ENCODE measurements at regions not wholly inside any gene's neighbourhood (a gene's known extent, or its start where the extent isn't known, plus 50 kb on each side); places are given as distances from the start of the nearest gene placed in this dataset.

DNA sequence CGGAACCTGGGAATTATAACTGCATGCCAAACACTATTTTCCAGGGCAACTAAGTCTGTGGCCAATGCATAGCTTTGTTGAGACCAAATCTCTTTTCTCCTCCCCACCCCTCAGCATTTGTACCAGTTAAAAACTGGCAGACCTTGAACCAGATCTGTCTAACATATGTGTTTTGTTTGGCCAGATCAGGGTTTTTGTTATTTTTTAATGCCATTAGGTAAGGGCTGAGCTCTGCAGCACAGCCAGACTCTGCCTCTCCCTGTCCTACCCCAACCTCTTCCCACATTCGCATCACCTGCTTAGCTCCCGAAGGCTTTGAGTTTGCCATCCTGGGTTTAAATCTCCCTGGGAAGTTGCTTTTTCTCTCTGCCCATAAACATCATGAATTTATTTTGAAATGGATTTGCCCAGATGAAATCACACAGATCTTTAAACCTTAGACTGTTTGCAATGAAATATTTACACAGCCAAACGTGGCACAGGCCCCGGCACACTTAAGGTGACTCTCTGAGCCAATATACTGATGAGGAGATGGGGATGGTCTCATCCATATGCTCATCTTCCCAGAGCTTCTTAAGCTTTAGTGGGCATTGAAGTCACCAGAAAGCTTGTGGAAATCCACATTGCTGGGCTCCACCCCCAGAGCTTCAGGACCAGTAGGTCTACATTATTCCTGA lies 54.0 kb upstream of the ALDH1B1 start:
- Histone ChIP-seq H3K27me3 (ENCODE audit: control insufficient read depth in 4 of 4, insufficient read depth in 4 of 4, low read length in 3 of 4) (no peaks in the 10 kb centered on the region), H3K27ac (ENCODE audit: low read depth in 1 of 2, low read length in 2 of 2) (no peak overlapping the region), H3K36me3 (ENCODE audit: control insufficient read depth in 4 of 4, insufficient read depth in 3 of 4, low read depth in 1 of 4, low read length in 3 of 4) (no peaks in the 10 kb centered on the region), H3K4me1 (ENCODE audit: control insufficient read depth in 4 of 4, insufficient read depth in 4 of 4, low read length in 3 of 4) (peaks cover 0 to 6% (median 3%) of the 10 kb centered on the region in 4 donors), H3K9me3 (ENCODE audit: control insufficient read depth in 4 of 4, low read length in 3 of 4) (no peaks in the 10 kb centered on the region), H3K4me3 (ENCODE audit: low read depth in 1 of 3, low read length in 3 of 3) (no peak overlapping the region), H3K9ac (ENCODE audit: low read depth in 1 of 2, low read length in 2 of 2) (no peak overlapping the region)
- WGBS: 58% methylated on average over 5 of the region's 5 CpGs
- TF ChIP-seq, protein P1, sequence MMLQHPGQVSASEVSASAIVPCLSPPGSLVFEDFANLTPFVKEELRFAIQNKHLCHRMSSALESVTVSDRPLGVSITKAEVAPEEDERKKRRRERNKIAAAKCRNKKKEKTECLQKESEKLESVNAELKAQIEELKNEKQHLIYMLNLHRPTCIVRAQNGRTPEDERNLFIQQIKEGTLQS (IDR thresholded peaks at IDR 0.05): no peak
- TF ChIP-seq NR2F2 (IDR thresholded peaks at IDR 0.05): no peak
- TF ChIP-seq, protein P2, sequence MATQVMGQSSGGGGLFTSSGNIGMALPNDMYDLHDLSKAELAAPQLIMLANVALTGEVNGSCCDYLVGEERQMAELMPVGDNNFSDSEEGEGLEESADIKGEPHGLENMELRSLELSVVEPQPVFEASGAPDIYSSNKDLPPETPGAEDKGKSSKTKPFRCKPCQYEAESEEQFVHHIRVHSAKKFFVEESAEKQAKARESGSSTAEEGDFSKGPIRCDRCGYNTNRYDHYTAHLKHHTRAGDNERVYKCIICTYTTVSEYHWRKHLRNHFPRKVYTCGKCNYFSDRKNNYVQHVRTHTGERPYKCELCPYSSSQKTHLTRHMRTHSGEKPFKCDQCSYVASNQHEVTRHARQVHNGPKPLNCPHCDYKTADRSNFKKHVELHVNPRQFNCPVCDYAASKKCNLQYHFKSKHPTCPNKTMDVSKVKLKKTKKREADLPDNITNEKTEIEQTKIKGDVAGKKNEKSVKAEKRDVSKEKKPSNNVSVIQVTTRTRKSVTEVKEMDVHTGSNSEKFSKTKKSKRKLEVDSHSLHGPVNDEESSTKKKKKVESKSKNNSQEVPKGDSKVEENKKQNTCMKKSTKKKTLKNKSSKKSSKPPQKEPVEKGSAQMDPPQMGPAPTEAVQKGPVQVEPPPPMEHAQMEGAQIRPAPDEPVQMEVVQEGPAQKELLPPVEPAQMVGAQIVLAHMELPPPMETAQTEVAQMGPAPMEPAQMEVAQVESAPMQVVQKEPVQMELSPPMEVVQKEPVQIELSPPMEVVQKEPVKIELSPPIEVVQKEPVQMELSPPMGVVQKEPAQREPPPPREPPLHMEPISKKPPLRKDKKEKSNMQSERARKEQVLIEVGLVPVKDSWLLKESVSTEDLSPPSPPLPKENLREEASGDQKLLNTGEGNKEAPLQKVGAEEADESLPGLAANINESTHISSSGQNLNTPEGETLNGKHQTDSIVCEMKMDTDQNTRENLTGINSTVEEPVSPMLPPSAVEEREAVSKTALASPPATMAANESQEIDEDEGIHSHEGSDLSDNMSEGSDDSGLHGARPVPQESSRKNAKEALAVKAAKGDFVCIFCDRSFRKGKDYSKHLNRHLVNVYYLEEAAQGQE (IDR thresholded peaks at IDR 0.05): no peak
- peak in 1 of 2 donors; percentile 20 for TF ChIP-seq HNF4A (conservative IDR thresholded peaks at IDR 0.05)
- TF ChIP-seq EGR1 (IDR thresholded peaks at IDR 0.05; ENCODE audit: low read depth in 2 of 2): no peak
- no peak for DNase-seq (ENCODE audit: low spot score)

DNA sequence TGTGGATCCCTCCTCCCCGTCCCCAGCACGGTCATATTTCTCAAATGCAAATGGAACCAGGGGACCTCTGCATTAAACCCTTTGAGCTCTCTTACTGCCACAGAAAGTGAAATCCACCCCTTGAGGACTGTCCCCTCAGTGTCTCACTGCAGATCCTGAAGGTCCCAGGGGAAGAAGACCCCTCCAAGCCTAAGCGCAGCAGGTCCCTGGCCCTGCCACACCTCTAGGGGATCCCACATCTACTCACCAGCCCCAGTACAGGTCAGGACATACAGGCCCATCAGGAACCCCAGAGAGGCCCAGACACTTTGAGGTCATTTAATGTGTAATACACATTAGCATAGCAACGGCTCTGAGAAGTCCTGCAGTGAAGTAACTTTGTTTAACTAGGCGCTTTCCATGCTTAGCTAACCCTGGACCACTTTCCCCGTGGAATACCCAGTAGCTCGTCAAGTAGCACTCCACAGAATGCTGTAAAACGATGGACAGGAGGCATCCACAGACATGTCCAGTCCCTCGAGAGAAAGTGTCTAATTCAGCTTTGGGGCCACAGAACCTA lies 54.7 kb upstream of the ALDH1B1 start:
- H3K4me3 ChIP-seq (ENCODE audit: low read depth in 1 of 3, low read length in 3 of 3): no peak overlapping the region
- no peak for DNase-seq (ENCODE audit: low spot score)
- H3K4me1 ChIP-seq (ENCODE audit: control insufficient read depth in 4 of 4, insufficient read depth in 4 of 4, low read length in 3 of 4): peaks cover 0 to 6% (median 3%) of the 10 kb centered on the region in 4 donors
- H3K9ac ChIP-seq (ENCODE audit: low read depth in 1 of 2, low read length in 2 of 2): no peak overlapping the region
- H3K36me3 ChIP-seq (ENCODE audit: control insufficient read depth in 4 of 4, insufficient read depth in 3 of 4, low read depth in 1 of 4, low read length in 3 of 4): no peaks in the 10 kb centered on the region
- no peak overlapping the region for H3K27ac ChIP-seq (ENCODE audit: low read depth in 1 of 2, low read length in 2 of 2)
- no peaks in the 10 kb centered on the region for H3K9me3 ChIP-seq (ENCODE audit: control insufficient read depth in 4 of 4, low read length in 3 of 4)
- TF ChIP-seq GABPA (IDR thresholded peaks at IDR 0.05 in 1 of 2, conservative IDR thresholded peaks at IDR 0.05 in 1 of 2) (no peak), RAD21 (IDR thresholded peaks at IDR 0.05) (no peak), HNF4G (IDR thresholded peaks at IDR 0.05) (no peak), HNF4A (conservative IDR thresholded peaks at IDR 0.05) (no peak), YY1 (IDR thresholded peaks at IDR 0.05) (no peak), JUND (IDR thresholded peaks at IDR 0.05) (no peak), SP1 (IDR thresholded peaks at IDR 0.05) (no peak), NR2F2 (IDR thresholded peaks at IDR 0.05) (no peak), TAF1 (conservative IDR thresholded peaks at IDR 0.05) (no peak), FOXA1 (IDR thresholded peaks at IDR 0.05) (no peak), RXRA (IDR thresholded peaks at IDR 0.05) (no peak), FOXA2 (IDR thresholded peaks at IDR 0.05) (no peak), EGR1 (IDR thresholded peaks at IDR 0.05; ENCODE audit: low read depth in 2 of 2) (no peak)
- TF ChIP-seq, protein P3, sequence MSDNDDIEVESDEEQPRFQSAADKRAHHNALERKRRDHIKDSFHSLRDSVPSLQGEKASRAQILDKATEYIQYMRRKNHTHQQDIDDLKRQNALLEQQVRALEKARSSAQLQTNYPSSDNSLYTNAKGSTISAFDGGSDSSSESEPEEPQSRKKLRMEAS (IDR thresholded peaks at IDR 0.05): no peak
- TF ChIP-seq, protein P4, sequence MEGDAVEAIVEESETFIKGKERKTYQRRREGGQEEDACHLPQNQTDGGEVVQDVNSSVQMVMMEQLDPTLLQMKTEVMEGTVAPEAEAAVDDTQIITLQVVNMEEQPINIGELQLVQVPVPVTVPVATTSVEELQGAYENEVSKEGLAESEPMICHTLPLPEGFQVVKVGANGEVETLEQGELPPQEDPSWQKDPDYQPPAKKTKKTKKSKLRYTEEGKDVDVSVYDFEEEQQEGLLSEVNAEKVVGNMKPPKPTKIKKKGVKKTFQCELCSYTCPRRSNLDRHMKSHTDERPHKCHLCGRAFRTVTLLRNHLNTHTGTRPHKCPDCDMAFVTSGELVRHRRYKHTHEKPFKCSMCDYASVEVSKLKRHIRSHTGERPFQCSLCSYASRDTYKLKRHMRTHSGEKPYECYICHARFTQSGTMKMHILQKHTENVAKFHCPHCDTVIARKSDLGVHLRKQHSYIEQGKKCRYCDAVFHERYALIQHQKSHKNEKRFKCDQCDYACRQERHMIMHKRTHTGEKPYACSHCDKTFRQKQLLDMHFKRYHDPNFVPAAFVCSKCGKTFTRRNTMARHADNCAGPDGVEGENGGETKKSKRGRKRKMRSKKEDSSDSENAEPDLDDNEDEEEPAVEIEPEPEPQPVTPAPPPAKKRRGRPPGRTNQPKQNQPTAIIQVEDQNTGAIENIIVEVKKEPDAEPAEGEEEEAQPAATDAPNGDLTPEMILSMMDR (IDR thresholded peaks at IDR 0.05; ENCODE audit: low read depth, low read length, missing input control): no peak
- TF ChIP-seq, protein P1 (IDR thresholded peaks at IDR 0.05): no peak
- TF ChIP-seq, protein P2 (IDR thresholded peaks at IDR 0.05): no peak
- TF ChIP-seq, protein P5, sequence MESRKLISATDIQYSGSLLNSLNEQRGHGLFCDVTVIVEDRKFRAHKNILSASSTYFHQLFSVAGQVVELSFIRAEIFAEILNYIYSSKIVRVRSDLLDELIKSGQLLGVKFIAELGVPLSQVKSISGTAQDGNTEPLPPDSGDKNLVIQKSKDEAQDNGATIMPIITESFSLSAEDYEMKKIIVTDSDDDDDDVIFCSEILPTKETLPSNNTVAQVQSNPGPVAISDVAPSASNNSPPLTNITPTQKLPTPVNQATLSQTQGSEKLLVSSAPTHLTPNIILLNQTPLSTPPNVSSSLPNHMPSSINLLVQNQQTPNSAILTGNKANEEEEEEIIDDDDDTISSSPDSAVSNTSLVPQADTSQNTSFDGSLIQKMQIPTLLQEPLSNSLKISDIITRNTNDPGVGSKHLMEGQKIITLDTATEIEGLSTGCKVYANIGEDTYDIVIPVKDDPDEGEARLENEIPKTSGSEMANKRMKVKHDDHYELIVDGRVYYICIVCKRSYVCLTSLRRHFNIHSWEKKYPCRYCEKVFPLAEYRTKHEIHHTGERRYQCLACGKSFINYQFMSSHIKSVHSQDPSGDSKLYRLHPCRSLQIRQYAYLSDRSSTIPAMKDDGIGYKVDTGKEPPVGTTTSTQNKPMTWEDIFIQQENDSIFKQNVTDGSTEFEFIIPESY (IDR thresholded peaks at IDR 0.05): no peak
- H3K27me3 ChIP-seq (ENCODE audit: control insufficient read depth in 4 of 4, insufficient read depth in 4 of 4, low read length in 3 of 4): no peaks in the 10 kb centered on the region
- 92% methylated on average over 9 of the region's 9 CpGs for WGBS

All from liver (tissue), 8 donors.